NCI-H345 treated with DMSO at 0.1 percent for 48 hours (cell line): ENCODE measurements at regions not wholly inside any gene's neighbourhood (a gene's known extent, or its start where the extent isn't known, plus 50 kb on each side); places are given as distances from the start of the nearest gene placed in this dataset.
"Not testable (repeated sequence)": the region's sequence is repeated elsewhere in the genome, so short reads cannot be mapped to it uniquely, and the experiment has no call there.

Source experiments
- DNase-seq: peaks from one replicate; lab custom pipeline; 2025; ENCODE audit not compliant: unreplicated experiment; lab: John Stamatoyannopoulos, UW

GRCh38 chr1:30138891-30139290 lies 584.5 kb downstream of the MATN1 start:
- no peak for DNase-seq

- DNase-seq: no peak
Measured at GRCh38 chr1:30137001-30137400, 586.4 kb downstream of the MATN1 start.

GRCh38 chr1:30135698-30136097 lies 587.7 kb downstream of the MATN1 start:
- DNase-seq: no peak

GRCh38 chr1:30134466-30135217 lies 588.7 kb downstream of the MATN1 start:
- DNase-seq: no peak

GRCh38 chr1:30133414-30134055 lies 589.9 kb downstream of the MATN1 start:
- peak; percentile 49 for DNase-seq

- DNase-seq: no peak
Measured at GRCh38 chr1:30132602-30133286, 590.6 kb downstream of the MATN1 start.

- not testable (repeated sequence) for DNase-seq
Measured at GRCh38 chr1:30130566-30130965, 592.8 kb downstream of the MATN1 start.

- DNase-seq: peak; percentile 11
Measured at GRCh38 chr1:30130099-30130498, 593.3 kb downstream of the MATN1 start.

- DNase-seq: no peak
Measured at GRCh38 chr1:30129421-30130055, 593.8 kb downstream of the MATN1 start.

GRCh38 chr1:30129001-30129408 lies 594.4 kb downstream of the MATN1 start:
- no peak for DNase-seq

GRCh38 chr1:30126848-30127247 lies 596.5 kb downstream of the MATN1 start:
- DNase-seq: peak; percentile 35

- no peak for DNase-seq
Measured at GRCh38 chr1:30125821-30126170, 597.6 kb downstream of the MATN1 start.

GRCh38 chr1:30125021-30125820 lies 598.2 kb downstream of the MATN1 start:
- no peak for DNase-seq

GRCh38 chr1:30123896-30124295 lies 599.5 kb downstream of the MATN1 start:
- no peak for DNase-seq

- DNase-seq: no peak
Measured at GRCh38 chr1:30123036-30123435, 600.3 kb downstream of the MATN1 start.

- no peak for DNase-seq
Measured at GRCh38 chr1:30120245-30121000, 603.0 kb downstream of the MATN1 start.

- DNase-seq: no peak
Measured at GRCh38 chr1:30117685-30118084, 605.7 kb downstream of the MATN1 start.

- peak; percentile 36 for DNase-seq
Measured at GRCh38 chr1:30111431-30111830, 612.0 kb downstream of the MATN1 start.

GRCh38 chr1:30110846-30111245 lies 612.5 kb downstream of the MATN1 start:
- DNase-seq: peak; percentile 63

GRCh38 chr1:30109853-30110252 lies 613.5 kb downstream of the MATN1 start:
- no peak for DNase-seq
